Ishikawa (cell line): ENCODE measurements at regions not wholly inside any gene's neighbourhood (a gene's known extent, or its start where the extent isn't known, plus 50 kb on each side); places are given as distances from the start of the nearest gene placed in this dataset.

Experiments used
- CEBPB ChIP-seq: IDR thresholded peaks from 2 replicates; pipeline ENCODE4 v1.6.1; 2012
- MAX ChIP-seq: IDR thresholded peaks from 2 replicates; pipeline ENCODE4 v1.6.1; 2012
- RAD21 ChIP-seq: IDR thresholded peaks from 2 replicates; pipeline ENCODE4 v1.6.1; 2012; ENCODE audit warnings: low read depth
- TEAD4 ChIP-seq: IDR thresholded peaks from 2 replicates; pipeline ENCODE4 v1.6.1; 2012
- USF1 ChIP-seq: IDR thresholded peaks from 2 replicates; pipeline ENCODE4 v1.6.1; 2012
- ZBTB7A ChIP-seq: IDR thresholded peaks from 2 replicates; pipeline ENCODE4 v1.6.1; 2012; ENCODE audit warnings: low read depth

GRCh38 chr4:18914182-18914581 lies 892.6 kb upstream of the LCORL start:
- no peak for TF ChIP-seq TEAD4
- no peak for TF ChIP-seq MAX
- no peak for TF ChIP-seq RAD21
- TF ChIP-seq CEBPB, result no peak
- TF ChIP-seq ZBTB7A, result no peak
- no peak for TF ChIP-seq USF1
